ENCODE measurements at regions not wholly inside any gene's neighbourhood (a gene's known extent, or its start where the extent isn't known, plus 50 kb on each side); places are given as distances from the start of the nearest gene placed in this dataset.

GRCh38 chr13:48181482-48182145, 51.4 kb upstream of the ITM2B start:
- no peak for DNase-seq (ENCODE audit: insufficient read length, low spot score)
- TF ChIP-seq SPI1 (IDR thresholded peaks at IDR 0.05; ENCODE audit: low read depth, low read length), result peak; percentile 82
- no peak for TF ChIP-seq TAF1 (IDR thresholded peaks at IDR 0.05; ENCODE audit: low read depth, low read length)
- FAIRE-seq, result no peak

- DNase-seq (ENCODE audit: insufficient read length, low spot score), result no peak
- FAIRE-seq, result no peak
- TF ChIP-seq PAX5 (IDR thresholded peaks at IDR 0.05; ENCODE audit: insufficient read depth, low read length, severe bottlenecking) (no peak), TAF1 (IDR thresholded peaks at IDR 0.05; ENCODE audit: low read depth, low read length) (no peak), POLR2AphosphoS5 (IDR thresholded peaks at IDR 0.05; ENCODE audit: low read depth, low read length) (no peak), SPI1 (IDR thresholded peaks at IDR 0.05; ENCODE audit: low read depth, low read length) (no peak), POLR2A (IDR thresholded peaks at IDR 0.05; ENCODE audit: low read depth, low read length) (no peak), POU2F2 (IDR thresholded peaks at IDR 0.05; ENCODE audit: low read depth, low read length) (no peak)
These were observed 54.9 kb upstream of the ITM2B start for GRCh38 chr13:48178126-48178525.

GRCh38 chr13:48176781-48177180, 56.2 kb upstream of the ITM2B start:
- DNase-seq (ENCODE audit: insufficient read length, low spot score) (no peak), FAIRE-seq (no peak)
- TF ChIP-seq POLR2A (IDR thresholded peaks at IDR 0.05; ENCODE audit: low read depth, low read length) (no peak), POU2F2 (IDR thresholded peaks at IDR 0.05; ENCODE audit: low read depth, low read length) (no peak), PAX5 (IDR thresholded peaks at IDR 0.05; ENCODE audit: insufficient read depth, low read length, severe bottlenecking) (no peak), POLR2AphosphoS5 (IDR thresholded peaks at IDR 0.05; ENCODE audit: low read depth, low read length) (no peak), SPI1 (IDR thresholded peaks at IDR 0.05; ENCODE audit: low read depth, low read length) (no peak), TAF1 (IDR thresholded peaks at IDR 0.05; ENCODE audit: low read depth, low read length) (no peak)

GRCh38 chr13:48175185-48175584, 57.8 kb upstream of the ITM2B start:
- no peak for TF ChIP-seq POLR2AphosphoS5 (IDR thresholded peaks at IDR 0.05; ENCODE audit: low read depth, low read length)
- no peak for TF ChIP-seq TAF1 (IDR thresholded peaks at IDR 0.05; ENCODE audit: low read depth, low read length)
- TF ChIP-seq POU2F2 (IDR thresholded peaks at IDR 0.05; ENCODE audit: low read depth, low read length), result no peak
- no peak for TF ChIP-seq SPI1 (IDR thresholded peaks at IDR 0.05; ENCODE audit: low read depth, low read length)
- no peak for TF ChIP-seq POLR2A (IDR thresholded peaks at IDR 0.05; ENCODE audit: low read depth, low read length)
- TF ChIP-seq PAX5 (IDR thresholded peaks at IDR 0.05; ENCODE audit: insufficient read depth, low read length, severe bottlenecking), result no peak
- no peak for FAIRE-seq
- no peak for DNase-seq (ENCODE audit: insufficient read length, low spot score)

- no peak for FAIRE-seq
- no peak for DNase-seq (ENCODE audit: insufficient read length, low spot score)
- TF ChIP-seq SPI1 (IDR thresholded peaks at IDR 0.05; ENCODE audit: low read depth, low read length) (no peak), PAX5 (IDR thresholded peaks at IDR 0.05; ENCODE audit: insufficient read depth, low read length, severe bottlenecking) (no peak), TAF1 (IDR thresholded peaks at IDR 0.05; ENCODE audit: low read depth, low read length) (no peak), POLR2A (IDR thresholded peaks at IDR 0.05; ENCODE audit: low read depth, low read length) (no peak), POLR2AphosphoS5 (IDR thresholded peaks at IDR 0.05; ENCODE audit: low read depth, low read length) (no peak), POU2F2 (IDR thresholded peaks at IDR 0.05; ENCODE audit: low read depth, low read length) (no peak)
These were observed 65.1 kb upstream of the ITM2B start for GRCh38 chr13:48167866-48168265.

- FAIRE-seq, result no peak
- TF ChIP-seq TAF1 (IDR thresholded peaks at IDR 0.05; ENCODE audit: low read depth, low read length) (no peak), PAX5 (IDR thresholded peaks at IDR 0.05; ENCODE audit: insufficient read depth, low read length, severe bottlenecking) (no peak), POU2F2 (IDR thresholded peaks at IDR 0.05; ENCODE audit: low read depth, low read length) (no peak)
These were observed 67.3 kb upstream of the ITM2B start for GRCh38 chr13:48165727-48166126.

GRCh38 chr13:48165063-48165462, 67.9 kb upstream of the ITM2B start:
- no peak for DNase-seq (ENCODE audit: insufficient read length, low spot score)
- FAIRE-seq, result no peak
- TF ChIP-seq POU2F2 (IDR thresholded peaks at IDR 0.05; ENCODE audit: low read depth, low read length), result no peak
- no peak for TF ChIP-seq TAF1 (IDR thresholded peaks at IDR 0.05; ENCODE audit: low read depth, low read length)
- no peak for TF ChIP-seq PAX5 (IDR thresholded peaks at IDR 0.05; ENCODE audit: insufficient read depth, low read length, severe bottlenecking)
- no peak for TF ChIP-seq POLR2A (IDR thresholded peaks at IDR 0.05; ENCODE audit: low read depth, low read length)
- no peak for TF ChIP-seq POLR2AphosphoS5 (IDR thresholded peaks at IDR 0.05; ENCODE audit: low read depth, low read length)
- no peak for TF ChIP-seq SPI1 (IDR thresholded peaks at IDR 0.05; ENCODE audit: low read depth, low read length)

More at GRCh38 chr13:48165727-48166126, 67.3 kb upstream of the ITM2B start:
- DNase-seq (ENCODE audit: insufficient read length, low spot score), result no peak

GRCh38 chr13:48163061-48163460, 68.2 kb upstream of the MED4 start:
- FAIRE-seq, result no peak
- TF ChIP-seq TAF1 (IDR thresholded peaks at IDR 0.05; ENCODE audit: low read depth, low read length), result no peak
- no peak for TF ChIP-seq POU2F2 (IDR thresholded peaks at IDR 0.05; ENCODE audit: low read depth, low read length)
- no peak for TF ChIP-seq PAX5 (IDR thresholded peaks at IDR 0.05; ENCODE audit: insufficient read depth, low read length, severe bottlenecking)
- TF ChIP-seq POLR2A (IDR thresholded peaks at IDR 0.05; ENCODE audit: low read depth, low read length), result no peak
- TF ChIP-seq POLR2AphosphoS5 (IDR thresholded peaks at IDR 0.05; ENCODE audit: low read depth, low read length), result no peak
- no peak for TF ChIP-seq SPI1 (IDR thresholded peaks at IDR 0.05; ENCODE audit: low read depth, low read length)
- DNase-seq (ENCODE audit: insufficient read length, low spot score), result no peak

- FAIRE-seq (no peak), DNase-seq (ENCODE audit: insufficient read length, low spot score) (no peak)
- no peak for TF ChIP-seq SPI1 (IDR thresholded peaks at IDR 0.05; ENCODE audit: low read depth, low read length)
- no peak for TF ChIP-seq POLR2A (IDR thresholded peaks at IDR 0.05; ENCODE audit: low read depth, low read length)
- TF ChIP-seq PAX5 (IDR thresholded peaks at IDR 0.05; ENCODE audit: insufficient read depth, low read length, severe bottlenecking), result no peak
- TF ChIP-seq POU2F2 (IDR thresholded peaks at IDR 0.05; ENCODE audit: low read depth, low read length), result no peak
- no peak for TF ChIP-seq POLR2AphosphoS5 (IDR thresholded peaks at IDR 0.05; ENCODE audit: low read depth, low read length)
- no peak for TF ChIP-seq TAF1 (IDR thresholded peaks at IDR 0.05; ENCODE audit: low read depth, low read length)
These were observed 67.3 kb upstream of the MED4 start for GRCh38 chr13:48162217-48162616.

- TF ChIP-seq SPI1 (IDR thresholded peaks at IDR 0.05; ENCODE audit: low read depth, low read length), result peak; percentile 41; the same call in 1 of the 2 replicates
- no peak for TF ChIP-seq POLR2A (IDR thresholded peaks at IDR 0.05; ENCODE audit: low read depth, low read length)
- FAIRE-seq (no peak), DNase-seq (ENCODE audit: insufficient read length, low spot score) (no peak)
These were observed 66.8 kb upstream of the MED4 start for GRCh38 chr13:48161530-48162179.
